Stimulated activated CD8-positive, alpha-beta memory T cell treated with anti-CD3 and anti-CD28 coated beads, Interleukin-12 subunit alpha, Interleukin-12 subunit beta, amount 100 ng/mL, for 4 hours (primary cell): ENCODE measurements at regions not wholly inside any gene's neighbourhood (a gene's known extent, or its start where the extent isn't known, plus 50 kb on each side); places are given as distances from the start of the nearest gene placed in this dataset.

Experiments
- DNase-seq: peaks from one replicate; pipeline ENCODE4 v3.0.0-alpha.2; 2020; ENCODE audit warnings: low read depth

DNA sequence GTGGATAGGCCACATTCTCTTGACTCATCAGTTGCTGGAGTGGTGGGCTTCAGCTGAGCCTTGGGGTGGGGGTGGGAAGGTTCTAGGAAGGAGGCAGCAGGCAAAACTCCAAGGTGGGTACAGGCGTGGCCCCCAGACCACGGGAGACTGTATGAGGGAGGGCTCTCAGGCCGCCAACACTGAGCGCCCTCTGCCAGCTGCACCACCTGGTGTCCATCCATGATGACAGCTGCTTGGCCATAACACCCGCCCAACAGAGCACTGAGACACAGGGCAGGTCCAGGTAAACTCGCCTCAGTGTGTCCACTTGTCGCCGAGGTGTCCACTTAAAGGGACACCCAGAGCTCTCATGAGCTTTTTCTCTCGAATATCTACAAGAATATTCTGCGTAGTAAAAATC is 133.5 kb downstream of the C16orf95 start:
- no peak for DNase-seq

DNA sequence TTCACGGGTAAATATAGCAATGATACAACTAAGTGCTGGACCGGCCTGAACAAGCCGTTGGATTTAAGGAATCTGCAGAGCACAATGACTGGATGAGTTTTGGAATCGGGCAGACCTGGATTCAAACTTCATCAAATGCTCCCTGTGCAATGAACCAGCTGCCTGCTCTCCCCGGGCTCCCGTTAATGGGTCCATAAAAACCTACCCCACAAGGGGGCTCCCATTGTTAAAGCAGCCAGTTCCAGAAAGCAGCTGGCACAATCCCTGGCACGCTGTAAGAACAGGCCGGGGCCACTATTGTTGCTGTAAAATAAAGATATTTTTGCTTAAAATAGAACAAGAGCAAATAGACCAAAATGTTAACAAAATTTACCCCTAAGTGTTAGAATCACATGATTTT is 131.9 kb downstream of the C16orf95 start:
- DNase-seq: no peak

DNA sequence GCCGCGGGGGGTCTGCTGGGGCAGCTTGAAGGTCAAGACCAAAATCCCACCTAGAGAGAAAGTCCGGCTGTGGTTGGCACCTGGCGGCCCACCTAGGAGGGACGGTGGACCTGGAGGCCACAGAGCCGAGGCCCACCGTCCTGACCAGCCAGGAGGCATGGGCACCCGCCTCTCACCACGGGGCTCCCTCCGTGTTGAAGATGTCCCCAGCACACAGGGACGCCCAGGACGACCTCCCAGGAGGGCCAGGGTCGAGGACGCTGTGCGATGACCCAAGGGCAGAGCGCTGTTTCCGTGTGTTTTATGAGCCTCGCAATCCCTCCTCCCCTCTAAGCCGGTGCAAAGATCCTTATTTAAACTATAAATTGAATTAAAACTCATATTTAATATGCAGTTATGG is 131.2 kb downstream of the C16orf95 start:
- DNase-seq: no peak

DNA sequence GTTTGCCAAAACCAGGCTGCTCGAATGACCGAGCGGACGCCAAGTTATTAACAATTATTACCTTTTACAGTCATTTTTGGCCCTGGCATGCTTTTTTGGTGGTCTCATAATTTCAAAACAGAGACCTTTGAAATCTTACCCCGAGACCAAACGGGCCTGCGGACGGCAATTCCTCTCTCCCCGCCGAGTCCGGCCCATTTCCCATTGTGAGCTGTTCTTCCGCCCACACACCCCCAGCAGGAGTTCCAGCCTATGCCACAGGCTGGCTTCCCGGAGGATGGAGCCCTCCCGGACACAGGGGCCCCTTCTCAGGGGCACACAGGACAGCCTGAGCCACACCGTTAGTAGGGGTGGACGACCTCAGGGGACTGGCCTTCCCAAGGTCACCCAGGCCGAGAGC is 130.7 kb downstream of the C16orf95 start:
- no peak for DNase-seq

DNA sequence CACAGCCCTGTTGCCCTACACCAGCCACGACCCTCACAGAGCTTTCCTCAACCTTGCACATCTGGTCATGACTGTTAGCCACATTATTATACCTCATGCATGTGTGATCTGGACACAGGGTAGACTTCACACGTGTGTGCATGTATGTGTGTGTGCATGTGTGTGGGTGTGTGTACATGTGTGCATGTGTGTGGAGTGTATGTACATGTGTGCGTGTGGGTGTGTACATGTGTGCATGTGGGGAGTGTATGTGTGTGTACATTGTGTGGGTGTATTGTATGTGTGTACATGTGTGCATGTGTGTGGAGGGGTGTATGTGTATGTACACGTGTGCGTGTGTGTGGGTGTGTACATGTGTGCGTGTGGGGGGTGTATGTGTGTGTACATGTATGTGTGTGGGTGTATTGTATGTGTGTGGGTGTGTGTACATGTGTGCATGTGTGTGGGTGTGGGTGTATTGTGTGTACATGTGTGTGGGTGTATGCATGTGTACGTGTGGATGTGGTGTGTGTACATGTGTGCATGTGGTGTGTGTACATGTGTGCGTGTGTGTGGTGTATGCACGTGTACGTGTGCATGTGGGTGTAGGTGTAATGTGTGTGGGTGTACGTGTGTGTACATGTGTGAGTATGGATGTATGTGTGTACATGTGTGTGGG is 130.2 kb downstream of the C16orf95 start:
- no peak for DNase-seq

DNA sequence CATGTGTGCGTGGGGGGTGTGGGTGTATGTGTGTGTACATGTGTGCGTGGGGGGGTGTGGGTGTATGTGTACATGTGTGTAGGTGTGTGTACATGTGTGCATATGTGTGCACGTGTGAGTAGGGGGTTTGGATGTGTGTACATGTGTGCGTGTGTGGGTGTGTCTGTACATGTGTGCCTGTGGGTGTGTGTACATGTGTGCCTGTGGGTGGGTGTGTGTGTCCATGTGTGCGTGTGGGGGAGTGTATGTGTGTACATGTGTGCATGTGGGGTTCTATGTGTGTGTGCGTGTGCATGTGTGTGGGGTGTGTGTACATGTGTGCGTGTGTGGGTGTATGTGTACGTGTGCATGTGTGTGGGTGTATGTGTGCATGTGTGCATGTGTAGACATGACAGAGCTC is 129.1 kb downstream of the C16orf95 start:
- no peak for DNase-seq

DNA sequence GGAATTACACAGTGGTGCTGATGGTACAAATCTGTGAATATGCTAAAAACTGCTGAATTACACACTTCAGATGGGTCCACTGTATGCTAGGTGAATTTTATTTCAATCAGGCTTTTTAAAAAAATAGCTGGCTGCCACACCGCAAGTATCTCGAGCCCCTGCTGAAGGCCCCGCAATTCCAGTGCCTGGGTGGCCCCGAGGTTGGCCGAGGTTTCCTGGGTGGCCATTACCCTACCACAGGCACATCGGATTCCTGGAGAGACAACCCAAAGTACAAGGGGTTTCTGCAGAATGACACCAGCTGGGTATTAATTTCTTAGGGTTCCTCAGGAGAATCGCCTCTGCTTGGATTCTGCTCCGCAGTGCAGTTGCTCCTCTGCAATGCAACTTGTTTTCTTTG is 127.8 kb downstream of the C16orf95 start:
- no peak for DNase-seq

DNA sequence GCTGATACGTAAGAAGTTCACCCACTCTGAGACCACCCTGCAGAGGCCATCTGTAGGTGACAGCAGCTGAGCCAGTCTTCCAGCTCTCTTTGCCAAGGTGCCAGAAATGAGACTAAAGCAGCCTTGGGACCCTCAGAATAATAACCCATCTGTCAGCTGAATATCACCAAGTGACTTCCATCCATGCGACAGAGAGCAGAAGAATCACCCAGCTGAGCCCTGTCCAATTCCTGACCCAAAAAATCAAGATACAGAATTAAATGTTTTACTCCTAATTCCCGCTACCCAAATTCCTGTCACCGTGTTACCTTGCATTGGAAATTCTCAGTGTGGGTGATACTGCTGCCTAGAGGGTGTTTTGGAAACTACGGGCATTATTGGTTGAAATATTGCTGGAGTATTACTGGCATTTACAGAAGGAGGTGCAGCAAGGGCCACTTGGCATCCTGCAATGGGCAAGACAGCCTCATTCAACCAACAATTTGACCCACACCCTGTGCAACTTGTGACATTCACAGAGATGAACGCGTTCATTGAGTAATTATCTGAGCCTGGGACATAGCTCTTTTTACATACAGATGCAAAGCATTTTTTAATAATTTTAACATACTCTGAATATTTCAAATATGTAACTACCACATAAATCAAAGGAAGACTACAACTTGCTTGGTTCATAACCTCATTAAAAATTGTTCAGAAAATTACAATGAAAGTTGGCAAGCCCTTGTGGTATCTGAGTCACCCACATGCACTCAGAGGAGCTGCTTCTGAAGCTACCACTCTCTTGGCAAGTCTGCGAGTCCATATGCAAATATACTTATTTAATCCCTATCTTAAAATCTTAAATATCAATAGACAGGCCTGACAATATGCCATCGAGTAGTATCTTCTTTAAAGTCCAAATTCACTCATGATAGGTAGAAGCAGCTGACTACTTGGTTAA is 126.6 kb downstream of the C16orf95 start:
- DNase-seq: no peak

DNA sequence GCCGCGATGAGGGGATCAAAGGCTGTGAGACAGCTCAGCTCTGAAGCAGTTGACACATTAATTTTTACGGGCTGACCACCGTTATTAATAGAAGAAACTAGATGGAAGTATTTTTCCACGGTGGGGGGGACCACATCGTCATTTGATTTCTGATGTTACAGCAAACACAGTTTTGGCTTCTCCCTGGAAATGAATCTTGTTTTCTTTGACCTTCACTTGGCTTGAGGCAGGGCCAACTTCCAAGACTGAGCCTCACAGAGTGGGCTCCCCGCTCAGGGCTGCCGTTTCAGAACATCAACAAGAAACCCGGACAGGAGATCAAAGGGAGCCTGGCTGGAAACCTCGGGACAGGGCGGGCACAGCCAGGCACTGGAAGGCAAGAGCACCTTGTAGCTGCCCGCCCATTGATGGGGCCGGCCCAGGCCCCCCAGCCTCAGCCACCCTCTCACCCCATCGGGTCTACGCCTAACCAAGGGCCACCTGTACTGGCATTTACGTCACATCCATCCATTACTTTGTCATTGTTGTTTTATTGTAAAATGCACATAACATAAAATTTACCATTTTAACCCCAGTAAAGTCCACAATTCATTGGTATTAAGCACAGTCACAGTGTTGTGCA is 124.6 kb downstream of the C16orf95 start:
- DNase-seq: no peak

DNA sequence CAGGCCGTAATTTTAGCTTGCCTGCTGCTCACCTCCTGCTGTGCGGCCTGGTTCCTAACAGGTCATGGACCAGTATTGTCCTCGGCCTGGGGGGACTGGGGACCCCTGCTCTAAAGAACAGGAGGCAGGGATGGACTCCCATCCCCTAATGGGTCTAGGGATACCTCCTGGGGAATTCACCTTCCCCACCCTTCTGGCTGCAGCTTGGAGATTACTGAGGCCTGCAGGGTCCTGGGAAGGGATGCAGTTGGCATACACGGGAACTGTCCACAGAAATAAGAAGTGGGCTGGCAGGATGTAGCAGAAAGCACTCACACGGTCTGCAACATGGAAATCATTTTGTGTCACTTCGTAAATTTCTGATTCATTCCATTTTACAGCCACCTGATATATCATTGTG is 123.0 kb downstream of the C16orf95 start:
- DNase-seq: no peak

DNA sequence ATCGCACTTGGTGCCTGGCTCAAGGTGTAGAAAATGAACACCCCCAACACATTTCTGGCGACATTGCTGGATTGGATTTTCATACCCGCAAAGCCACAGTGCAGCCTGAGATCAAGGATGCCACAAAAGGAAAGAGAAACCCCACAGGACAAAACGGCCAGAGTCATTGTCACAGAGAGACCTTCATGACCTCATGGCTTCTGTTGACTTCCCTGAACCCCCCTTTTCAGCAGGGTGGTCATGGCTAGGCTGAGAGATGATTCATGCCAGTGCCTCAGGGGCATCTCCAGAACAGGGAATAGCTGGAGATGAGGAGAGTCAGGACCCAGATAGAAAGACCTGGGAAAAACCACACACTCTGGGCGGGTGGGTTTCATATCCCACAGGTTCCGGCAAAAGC is 122.0 kb downstream of the C16orf95 start:
- no peak for DNase-seq

DNA sequence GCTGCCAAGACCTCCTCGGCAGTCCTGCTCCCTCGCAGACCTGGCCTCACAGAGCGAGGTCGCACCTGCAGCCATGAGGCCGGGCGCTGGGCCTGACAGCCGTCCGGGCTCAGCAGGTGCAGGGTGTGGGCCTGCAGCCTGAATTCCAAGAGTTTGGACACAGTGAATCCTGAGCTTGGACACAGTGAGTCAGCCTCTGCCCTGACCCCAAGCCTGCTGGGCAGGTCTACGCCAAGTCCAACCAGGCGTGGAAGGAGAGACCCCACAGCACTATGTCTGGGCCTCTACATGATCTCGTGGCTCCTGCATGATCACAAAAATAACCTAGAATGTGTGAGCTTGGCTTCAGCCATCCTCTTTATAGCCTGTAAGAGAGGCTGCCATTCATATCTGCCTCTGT is 121.0 kb downstream of the C16orf95 start:
- DNase-seq: no peak

DNA sequence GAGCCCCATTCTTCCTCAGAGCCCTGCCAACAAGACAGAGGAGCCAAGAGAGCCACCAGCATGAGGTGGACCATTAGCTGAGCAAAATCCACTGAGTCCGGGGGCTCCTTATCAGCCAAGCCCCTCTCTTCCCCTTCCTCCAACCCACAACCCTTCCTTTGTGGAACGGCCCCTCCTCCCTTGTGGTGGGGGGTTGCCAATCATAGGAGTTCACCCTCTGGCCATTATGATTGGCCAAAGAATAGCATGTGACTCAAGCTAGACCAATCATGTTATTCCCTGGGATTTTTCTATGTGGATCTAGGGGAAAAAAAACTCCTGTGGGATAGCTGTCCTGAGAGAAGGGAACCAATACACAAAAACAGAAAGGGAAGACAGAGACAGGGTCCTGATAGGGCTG is 120.5 kb downstream of the C16orf95 start:
- no peak for DNase-seq

DNA sequence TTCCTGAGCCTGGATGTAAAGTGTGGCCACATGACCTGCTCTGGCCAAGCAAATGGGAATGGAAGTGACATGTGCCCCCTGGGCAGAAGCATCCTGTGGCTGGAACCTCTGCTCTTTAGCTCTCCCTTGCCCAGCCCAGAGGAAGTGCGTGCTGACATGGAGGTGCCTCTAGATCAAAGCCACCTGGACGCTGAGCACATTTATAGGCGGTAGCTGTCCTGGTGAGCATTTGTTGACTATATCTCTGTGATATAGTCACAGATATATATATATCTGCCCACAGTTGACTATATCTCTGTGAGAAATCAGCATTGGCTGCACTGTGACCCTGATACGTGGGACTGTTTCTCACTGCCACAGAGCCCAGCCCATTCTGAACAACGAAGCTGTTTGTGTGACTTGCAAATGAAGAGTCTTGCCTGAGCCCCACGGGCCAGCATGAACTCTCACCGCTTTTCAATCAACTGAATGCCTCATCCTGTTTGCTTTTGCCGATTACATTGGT is 118.8 kb downstream of the C16orf95 start:
- DNase-seq: no peak

DNA sequence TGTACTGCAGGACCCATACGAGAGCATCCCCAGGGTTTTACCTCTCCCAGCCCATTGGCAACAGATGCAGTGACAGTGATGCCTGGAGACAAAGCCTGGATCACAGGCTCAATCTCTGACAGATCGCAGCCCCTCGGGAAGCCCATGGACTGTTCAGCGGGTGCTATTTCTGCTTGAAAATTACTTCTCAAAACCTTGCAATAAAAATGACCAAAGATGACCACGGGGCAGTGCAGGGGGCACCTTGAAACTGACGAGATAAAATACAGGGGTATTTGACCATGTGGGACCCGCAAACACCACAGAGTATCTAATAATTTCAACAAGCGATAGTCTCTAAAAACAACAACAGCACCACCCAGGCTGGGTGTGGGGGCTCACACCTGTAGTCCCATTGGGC is 118.3 kb downstream of the C16orf95 start:
- no peak for DNase-seq

DNA sequence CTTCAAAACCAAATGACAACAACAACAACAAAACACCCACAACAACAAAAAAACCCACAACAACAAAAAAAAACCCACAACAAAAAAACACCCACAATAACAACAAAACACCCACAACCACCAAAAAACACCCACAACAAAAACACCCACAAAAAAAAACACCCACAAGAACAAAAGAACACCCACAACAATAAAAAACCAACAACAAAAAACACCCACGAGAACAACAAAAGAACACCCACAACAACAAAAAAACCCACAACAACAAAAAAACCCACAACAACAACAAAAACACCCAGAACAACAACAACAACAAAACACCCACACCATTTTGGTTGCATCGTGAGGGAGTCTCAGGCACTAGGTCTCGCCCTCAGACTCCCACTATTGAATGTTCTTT is 117.8 kb downstream of the C16orf95 start:
- DNase-seq: no peak

DNA sequence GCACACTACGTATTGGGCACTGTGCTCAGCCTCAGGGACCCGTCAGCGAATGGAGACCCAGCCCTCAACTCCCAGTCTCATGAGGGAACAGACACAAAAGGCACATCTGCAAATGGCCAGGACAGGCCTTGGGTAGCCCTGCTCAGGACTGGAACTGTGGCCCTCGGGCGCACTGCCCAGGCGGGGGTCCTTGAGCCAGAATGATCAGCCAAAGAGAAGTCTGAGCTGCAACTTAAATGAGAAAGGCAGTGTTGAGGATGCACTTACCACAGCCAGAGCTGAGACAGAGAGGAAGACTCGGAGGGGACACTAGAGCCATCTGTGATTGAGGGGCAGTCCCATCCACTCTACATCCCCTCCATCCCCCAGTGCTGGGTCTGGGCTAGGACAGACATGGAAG is 117.3 kb downstream of the C16orf95 start:
- DNase-seq: no peak

DNA sequence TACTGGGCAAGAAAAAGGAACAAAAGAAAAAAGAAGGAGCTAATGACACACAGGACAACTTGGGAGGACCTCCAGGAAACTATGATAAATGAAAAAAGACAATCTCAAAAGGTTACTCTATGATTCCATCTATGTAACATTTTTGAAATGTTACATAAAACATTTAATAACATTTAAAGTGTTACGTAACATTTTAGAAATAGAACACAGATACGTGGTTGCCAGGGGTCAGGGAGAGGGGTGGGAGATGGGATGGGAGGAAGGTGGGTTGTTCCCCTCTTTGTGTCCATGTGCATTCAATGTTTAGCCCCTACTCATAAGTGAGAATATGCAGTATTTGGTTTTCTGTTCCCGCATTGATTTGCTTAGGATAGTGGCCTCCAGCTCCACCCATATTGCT is 116.6 kb downstream of the C16orf95 start:
- DNase-seq: no peak

DNA sequence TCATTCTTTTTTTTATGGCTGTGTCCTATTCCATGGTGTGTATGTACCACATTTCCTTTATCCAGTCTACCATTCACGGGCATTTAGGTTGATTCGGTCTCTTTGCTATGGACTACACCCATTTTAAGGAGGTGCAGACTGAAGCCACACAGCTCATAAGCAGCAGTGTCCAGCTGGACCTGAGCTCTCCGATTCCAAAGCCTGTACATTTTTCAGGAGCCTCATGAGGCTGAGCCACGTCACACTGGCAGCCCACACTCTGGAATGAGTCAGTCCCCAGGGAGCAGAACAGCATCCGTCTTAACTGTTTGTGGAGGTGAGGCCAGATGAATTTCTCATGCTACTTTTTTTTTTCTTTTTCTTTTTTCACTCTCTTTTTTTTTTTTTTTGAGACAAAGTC is 116.1 kb downstream of the C16orf95 start:
- no peak for DNase-seq

DNA sequence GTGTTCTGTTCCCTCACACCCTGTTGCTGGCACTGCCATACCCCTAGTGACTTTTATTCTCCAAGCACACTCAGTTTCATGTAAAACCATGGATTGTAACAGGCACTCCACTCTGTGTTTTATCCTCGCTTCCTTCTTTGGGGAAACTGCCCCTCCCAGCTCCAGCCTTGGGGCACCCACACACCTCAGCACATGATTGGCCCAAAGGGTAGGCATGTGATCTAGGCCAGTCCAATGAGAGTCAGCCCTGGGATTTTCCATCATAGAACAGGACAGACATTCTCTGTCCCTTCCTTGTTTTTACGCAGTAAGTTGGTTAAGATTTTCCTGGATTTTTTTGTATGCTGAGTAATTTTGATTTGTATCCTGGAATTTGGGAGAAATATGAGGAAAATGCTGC is 115.4 kb downstream of the C16orf95 start:
- no peak for DNase-seq

DNA sequence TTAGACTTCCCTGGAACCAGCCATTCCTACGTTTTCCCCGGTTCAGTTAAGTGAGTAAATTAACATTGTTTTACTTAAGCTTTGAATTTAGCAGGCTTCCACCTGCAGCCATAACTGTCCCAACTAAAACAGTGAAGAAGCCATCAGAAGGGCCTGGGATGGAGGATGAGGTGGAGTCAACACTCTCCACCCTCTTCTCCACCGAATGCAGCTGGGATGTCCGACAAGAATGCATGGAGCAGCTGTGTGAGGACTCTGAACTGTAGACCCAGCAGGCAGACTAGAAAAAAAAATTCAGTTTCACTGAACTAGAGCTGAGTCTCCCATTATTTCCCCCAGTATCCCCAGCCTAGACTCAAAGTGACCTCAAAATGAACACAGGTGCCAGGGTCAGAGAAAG is 114.8 kb downstream of the C16orf95 start:
- DNase-seq: no peak

DNA sequence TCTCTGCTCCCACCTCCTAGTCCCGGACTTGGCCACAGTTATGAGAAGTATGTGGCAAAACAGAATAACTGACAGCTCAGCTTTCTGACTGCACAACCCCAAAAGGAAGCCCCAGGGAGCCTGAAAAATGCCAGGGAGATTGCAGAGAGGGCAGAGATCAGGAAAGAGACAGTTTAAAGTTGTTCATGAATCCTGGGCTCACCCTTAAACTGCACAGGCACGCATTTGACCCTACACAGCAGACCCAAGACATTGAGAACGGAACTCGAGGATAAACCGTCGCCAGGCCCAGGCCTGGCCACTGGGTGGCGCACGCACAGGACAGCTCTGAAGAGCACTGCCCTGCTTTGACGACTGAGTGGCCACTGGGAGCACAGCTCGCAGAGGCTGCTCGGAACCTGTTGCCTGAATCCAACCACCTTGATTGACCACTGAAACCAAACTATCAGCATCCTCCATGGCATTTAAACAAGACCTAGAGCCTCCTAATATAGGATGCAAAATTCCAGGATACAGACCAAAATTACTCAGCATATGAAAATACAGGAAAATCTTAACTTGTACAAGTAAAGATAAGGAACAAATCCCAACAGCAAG is 114.0 kb downstream of the C16orf95 start:
- DNase-seq: no peak
